SK-N-SH (cell line): ENCODE measurements at regions not wholly inside any gene's neighbourhood (a gene's known extent, or its start where the extent isn't known, plus 50 kb on each side); places are given as distances from the start of the nearest gene placed in this dataset.

Source experiments
- CTCF ChIP-seq: fragments of 200-600 bp; sonication (generic); IDR thresholded peaks from 2 replicates; pipeline ENCODE4 v1.6.1; 2017; ENCODE audit warnings: antibody characterized with exemption, mild to moderate bottlenecking, moderate library complexity
- FOXJ3 ChIP-seq: sonication (generic); formaldehyde crosslinking; IDR thresholded peaks from 2 replicates; pipeline ENCODE4 v1.5.1; 2020; ENCODE audit warnings: mild to moderate bottlenecking, missing genetic modification reagents
- JUND ChIP-seq: IDR thresholded peaks from 2 replicates; pipeline ENCODE4 v1.4.0; 2012
- PBX3 ChIP-seq: IDR thresholded peaks from 2 replicates; pipeline ENCODE4; 2012
- POLR2AphosphoS5 ChIP-seq: IDR thresholded peaks from 2 replicates; pipeline ENCODE4 v1.6.1; 2012; ENCODE audit warnings: low read depth, low read length
- RAD21 ChIP-seq: IDR thresholded peaks from 2 replicates; pipeline ENCODE4 v1.6.1; 2012; ENCODE audit warnings: mild to moderate bottlenecking, low read length
- RCOR1 ChIP-seq: fragments of 150-350 bp; IDR thresholded peaks from 2 replicates; pipeline ENCODE4 v1.6.1; 2017; ENCODE audit warnings: antibody characterized with exemption, low read length
- TF ChIP-seq, protein P1 (sequence below): IDR thresholded peaks from 2 replicates; pipeline ENCODE4 v1.6.1; 2012; ENCODE audit warnings: mild to moderate bottlenecking, low read depth, low read length, moderate library complexity

DNA sequence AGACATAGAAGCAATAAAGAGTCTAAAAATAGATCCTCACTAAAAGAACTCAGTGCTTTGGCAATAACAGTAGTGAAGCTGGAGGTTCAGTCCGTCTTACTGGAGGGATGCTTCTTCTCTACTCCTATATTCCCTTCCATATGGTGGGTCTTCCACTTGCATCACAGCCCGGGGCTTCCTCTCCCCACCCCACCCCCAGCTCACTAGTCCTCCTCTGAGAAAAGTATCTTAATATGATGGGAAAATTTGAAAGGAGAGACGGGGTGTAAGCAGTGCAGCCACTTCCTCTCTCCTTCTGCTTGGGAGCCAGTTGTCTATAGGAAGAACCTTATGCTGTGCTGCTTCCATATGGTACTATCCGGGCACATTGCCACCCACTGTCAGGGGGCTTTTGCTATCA lies 57.2 kb upstream of the SPOPL start:
- TF ChIP-seq FOXJ3 (no peak), CTCF (no peak), RCOR1 (no peak), PBX3 (no peak), POLR2AphosphoS5 (no peak), JUND (no peak), RAD21 (no peak)
- TF ChIP-seq, protein P1, sequence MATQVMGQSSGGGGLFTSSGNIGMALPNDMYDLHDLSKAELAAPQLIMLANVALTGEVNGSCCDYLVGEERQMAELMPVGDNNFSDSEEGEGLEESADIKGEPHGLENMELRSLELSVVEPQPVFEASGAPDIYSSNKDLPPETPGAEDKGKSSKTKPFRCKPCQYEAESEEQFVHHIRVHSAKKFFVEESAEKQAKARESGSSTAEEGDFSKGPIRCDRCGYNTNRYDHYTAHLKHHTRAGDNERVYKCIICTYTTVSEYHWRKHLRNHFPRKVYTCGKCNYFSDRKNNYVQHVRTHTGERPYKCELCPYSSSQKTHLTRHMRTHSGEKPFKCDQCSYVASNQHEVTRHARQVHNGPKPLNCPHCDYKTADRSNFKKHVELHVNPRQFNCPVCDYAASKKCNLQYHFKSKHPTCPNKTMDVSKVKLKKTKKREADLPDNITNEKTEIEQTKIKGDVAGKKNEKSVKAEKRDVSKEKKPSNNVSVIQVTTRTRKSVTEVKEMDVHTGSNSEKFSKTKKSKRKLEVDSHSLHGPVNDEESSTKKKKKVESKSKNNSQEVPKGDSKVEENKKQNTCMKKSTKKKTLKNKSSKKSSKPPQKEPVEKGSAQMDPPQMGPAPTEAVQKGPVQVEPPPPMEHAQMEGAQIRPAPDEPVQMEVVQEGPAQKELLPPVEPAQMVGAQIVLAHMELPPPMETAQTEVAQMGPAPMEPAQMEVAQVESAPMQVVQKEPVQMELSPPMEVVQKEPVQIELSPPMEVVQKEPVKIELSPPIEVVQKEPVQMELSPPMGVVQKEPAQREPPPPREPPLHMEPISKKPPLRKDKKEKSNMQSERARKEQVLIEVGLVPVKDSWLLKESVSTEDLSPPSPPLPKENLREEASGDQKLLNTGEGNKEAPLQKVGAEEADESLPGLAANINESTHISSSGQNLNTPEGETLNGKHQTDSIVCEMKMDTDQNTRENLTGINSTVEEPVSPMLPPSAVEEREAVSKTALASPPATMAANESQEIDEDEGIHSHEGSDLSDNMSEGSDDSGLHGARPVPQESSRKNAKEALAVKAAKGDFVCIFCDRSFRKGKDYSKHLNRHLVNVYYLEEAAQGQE: no peak
